ENCODE measurements at regions not wholly inside any gene's neighbourhood (a gene's known extent, or its start where the extent isn't known, plus 50 kb on each side); places are given as distances from the start of the nearest gene placed in this dataset.
A peak's percentile ranks its signal among the peaks of the same experiment; 100 is the strongest.

GRCh38 chr16:66289051-66289680, 77.3 kb upstream of the CDH5 start:
- DNase-seq: no peak

GRCh38 chr16:66287926-66288325, 78.6 kb upstream of the CDH5 start:
- no peak for DNase-seq

- DNase-seq: no peak
Measured at GRCh38 chr16:66287416-66287815, 79.1 kb upstream of the CDH5 start.

- no peak for DNase-seq
Measured at GRCh38 chr16:66286527-66286926, 80.0 kb upstream of the CDH5 start.

- no peak for DNase-seq
Measured at GRCh38 chr16:66278604-66279262, 87.8 kb upstream of the CDH5 start.

- DNase-seq: no peak
Measured at GRCh38 chr16:66278111-66278531, 88.4 kb upstream of the CDH5 start.

GRCh38 chr16:66277311-66278070, 89.0 kb upstream of the CDH5 start:
- DNase-seq: no peak

GRCh38 chr16:66275775-66276428, 90.6 kb upstream of the CDH5 start:
- no peak for DNase-seq

- peak in 1 of 6 experiments; percentile 17 for DNase-seq
Measured at GRCh38 chr16:66274335-66275110, 92.0 kb upstream of the CDH5 start.

- DNase-seq: no peak
Measured at GRCh38 chr16:66273644-66274334, 92.7 kb upstream of the CDH5 start.

GRCh38 chr16:66273053-66273452, 93.4 kb upstream of the CDH5 start:
- no peak for DNase-seq

- no peak for DNase-seq
Measured at GRCh38 chr16:66272461-66272860, 94.0 kb upstream of the CDH5 start.

- no peak for DNase-seq
Measured at GRCh38 chr16:66271074-66272060, 95.1 kb upstream of the CDH5 start.

- DNase-seq: peak; percentile 2 to 59 (median 16)
Measured at GRCh38 chr16:66270333-66270927, 96.1 kb upstream of the CDH5 start.

GRCh38 chr16:66269617-66270332, 96.7 kb upstream of the CDH5 start:
- DNase-seq: no peak

- DNase-seq: no peak
Measured at GRCh38 chr16:66267292-66268014, 99.0 kb upstream of the CDH5 start.

- DNase-seq: no peak
Measured at GRCh38 chr16:66266436-66267291, 99.8 kb upstream of the CDH5 start.

GRCh38 chr16:66265556-66266141, 100.8 kb upstream of the CDH5 start:
- no peak for DNase-seq
